OCI-LY3 (cell line): ENCODE measurements at regions not wholly inside any gene's neighbourhood (a gene's known extent, or its start where the extent isn't known, plus 50 kb on each side); places are given as distances from the start of the nearest gene placed in this dataset.

Source experiments
- CTCF ChIP-seq: fragments of 200-600, 300-600 bp; sonication (generic); IDR thresholded peaks from 2 replicates; pipeline ENCODE4 v1.5.1; 2014; ENCODE audit warnings: antibody characterized with exemption, low read length, low read depth
- EZH2phosphoT487 ChIP-seq: fragments of 200-600 bp; shearing (Covaris generic); IDR thresholded peaks from 2 replicates; pipeline ENCODE4 v1.6.1; 2018; ENCODE audit warnings: antibody characterized with exemption, mixed run types, low read depth

- TF ChIP-seq CTCF (no peak), EZH2phosphoT487 (no peak)
Measured at GRCh38 chr9:90330231-90330630, 312.4 kb downstream of the DIRAS2 start.
